GM23248 (cell line): ENCODE measurements at regions not wholly inside any gene's neighbourhood (a gene's known extent, or its start where the extent isn't known, plus 50 kb on each side); places are given as distances from the start of the nearest gene placed in this dataset.
"Not testable (repeated sequence)": the region's sequence is repeated elsewhere in the genome, so short reads cannot be mapped to it uniquely, and the experiment has no call there.

ENCODE experiments used
- DNase-seq: peaks from one replicate; pipeline ENCODE4 v3.0.0-alpha.2; 2015
- H2AFZ ChIP-seq: fragments of 200-600 bp; sonication (generic); 2 replicates; pipeline ENCODE4 v1.6.1; 2016; ENCODE audit warnings: antibody characterized with exemption
- H3F3A ChIP-seq: fragments of 200-600 bp; sonication (generic); 2 replicates; pipeline ENCODE4 v1.6.1; 2016; ENCODE audit warnings: mild to moderate bottlenecking, antibody characterized with exemption, mixed run types; ENCODE audit not compliant: insufficient read depth
- H3K27ac ChIP-seq: fragments of 200-600 bp; sonication (generic); 2 replicates; pipeline ENCODE4 v1.5.1; 2016; ENCODE audit warnings: mild to moderate bottlenecking
- H3K27me3 ChIP-seq: fragments of 200-600 bp; sonication (generic); replicated peaks from 2 replicates; pipeline ENCODE4 v1.6.1; 2016; ENCODE audit warnings: mild to moderate bottlenecking; ENCODE audit not compliant: insufficient read depth
- H3K36me3 ChIP-seq: fragments of 200-600 bp; sonication (generic); 2 replicates; pipeline ENCODE4 v1.6.1; 2016; ENCODE audit warnings: low read depth, mild to moderate bottlenecking
- H3K4me1 ChIP-seq: fragments of 200-600 bp; sonication (generic); 2 replicates; pipeline ENCODE4 v1.6.1; 2016; ENCODE audit warnings: mild to moderate bottlenecking; ENCODE audit not compliant: insufficient read depth
- H3K4me2 ChIP-seq: fragments of 200-600 bp; sonication (generic); one replicate; pipeline ENCODE4 v1.6.1; 2016; ENCODE audit warnings: mild to moderate bottlenecking; ENCODE audit not compliant: unreplicated experiment
- H3K4me3 ChIP-seq: fragments of 200-600 bp; sonication (generic); 2 replicates; pipeline ENCODE4 v1.5.1; 2016; ENCODE audit warnings: mild to moderate bottlenecking
- H3K79me2 ChIP-seq: fragments of 200-600 bp; sonication (generic); 2 replicates; pipeline ENCODE4 v1.6.1; 2016; ENCODE audit warnings: mild to moderate bottlenecking; ENCODE audit not compliant: insufficient read depth
- H3K9ac ChIP-seq: fragments of 200-600 bp; sonication (generic); 2 replicates; pipeline ENCODE4 v1.6.1; 2016; ENCODE audit warnings: mild to moderate bottlenecking
- H3K9me2 ChIP-seq: fragments of 200-600 bp; sonication (generic); 2 replicates; pipeline ENCODE4 v1.6.1; 2016; ENCODE audit warnings: mixed run types, mild to moderate bottlenecking, moderate library complexity; ENCODE audit not compliant: insufficient read depth
- H3K9me3 ChIP-seq: fragments of 200-600 bp; sonication (generic); one replicate; pipeline ENCODE4 v1.6.1; 2017; ENCODE audit warnings: low read depth
- H4K20me1 ChIP-seq: fragments of 200-600 bp; sonication (generic); 2 replicates; pipeline ENCODE4 v1.6.0; 2016; ENCODE audit not compliant: insufficient read depth
- EZH2 ChIP-seq: fragments of 200-600 bp; sonication (generic); IDR thresholded peaks from 2 replicates; pipeline ENCODE4 v1.6.1; 2018; ENCODE audit warnings: antibody characterized with exemption, mild to moderate bottlenecking; ENCODE audit not compliant: insufficient read depth, poor library complexity, severe bottlenecking
- EZH2phosphoT487 ChIP-seq: fragments of 200-600 bp; sonication (generic); IDR thresholded peaks from 2 replicates; pipeline ENCODE4 v1.6.1; 2018; ENCODE audit warnings: antibody characterized with exemption, moderate library complexity, mild to moderate bottlenecking, low read depth; ENCODE audit not compliant: insufficient read depth
- WGBS, 2 experiments: methylation state at CpG; one replicate each; pipeline ENCODE4 v1.1.6; 2015 to 2017; ENCODE audit warnings: low lambda C conversion rate in 2 of 2, low coverage in 1 of 2; ENCODE audit errors: missing lambda C conversion rate in 2 of 2; 5-methylcytosine and 5-hydroxymethylcytosine counted together
- in situ Hi-C: fragments of 300-500 bp; cut with MboI; formaldehyde crosslinking; loops from 2 replicates; pipeline ENCODE4 v1.15.0; 2020

GRCh38 chr16:29294400-29294933 is 112.0 kb downstream of the NPIPB11 start:
- in situ Hi-C loops, H3K9me3 ChIP-seq, H3K4me3 ChIP-seq, H3K9ac ChIP-seq, H4K20me1 ChIP-seq, H3K4me2 ChIP-seq, H3K27me3 ChIP-seq, H3F3A ChIP-seq, H3K27ac ChIP-seq, H2AFZ ChIP-seq, H3K36me3 ChIP-seq, H3K9me2 ChIP-seq, DNase-seq, H3K79me2 ChIP-seq, H3K4me1 ChIP-seq: not testable (repeated sequence)
- WGBS, 2 experiments = 93 to 95% methylated on average over 12 of the region's 12 CpGs

- H4K20me1 ChIP-seq, H3F3A ChIP-seq, H3K9me3 ChIP-seq, in situ Hi-C loops, H2AFZ ChIP-seq, H3K4me3 ChIP-seq, DNase-seq, H3K9me2 ChIP-seq, H3K4me2 ChIP-seq, H3K36me3 ChIP-seq, H3K27ac ChIP-seq, H3K79me2 ChIP-seq, H3K27me3 ChIP-seq, H3K9ac ChIP-seq, H3K4me1 ChIP-seq: not testable (repeated sequence)
- WGBS, 2 experiments = 91 to 98% methylated on average over 6 to 7 of the region's 9 CpGs
These were observed 113.0 kb downstream of the NPIPB11 start for GRCh38 chr16:29293545-29293944.

- H3K9me2 ChIP-seq, H3K4me1 ChIP-seq, H2AFZ ChIP-seq, H3K27ac ChIP-seq, H3K36me3 ChIP-seq, H3F3A ChIP-seq, H3K79me2 ChIP-seq, DNase-seq, H4K20me1 ChIP-seq, H3K9me3 ChIP-seq, in situ Hi-C loops, H3K4me2 ChIP-seq, H3K4me3 ChIP-seq, H3K9ac ChIP-seq, H3K27me3 ChIP-seq: not testable (repeated sequence)
- WGBS, 2 experiments = 88 to 92% methylated on average over 18 to 20 of the region's 24 CpGs
These were observed 113.5 kb downstream of the NPIPB11 start for GRCh38 chr16:29292952-29293471.

- H3K4me2 ChIP-seq, H2AFZ ChIP-seq, H3K79me2 ChIP-seq, H3K36me3 ChIP-seq, H3K27ac ChIP-seq, H3F3A ChIP-seq, H3K4me3 ChIP-seq, in situ Hi-C loops, H3K9me2 ChIP-seq, DNase-seq, H3K27me3 ChIP-seq, H4K20me1 ChIP-seq, H3K4me1 ChIP-seq, H3K9me3 ChIP-seq: not testable (repeated sequence)
- 62 to 64% methylated on average over 24 to 28 of the region's 30 CpGs for WGBS, 2 experiments
- peak overlapping the region; percentile 64 for H3K9ac ChIP-seq
These were observed 114.9 kb downstream of the NPIPB11 start for GRCh38 chr16:29291329-29292271.

- peak; percentile 92 for DNase-seq
- H3K4me1 ChIP-seq = peaks cover 8% of the 10 kb centered on the region; the same call in 1 of the 2 replicates
- no peaks in the 10 kb centered on the region for H3K79me2 ChIP-seq
- H2AFZ ChIP-seq = peak overlapping the region; percentile 63; the same call in 1 of the 2 replicates
- peak overlapping the region; percentile 59 for H3K4me2 ChIP-seq
- H3K4me3 ChIP-seq = peak overlapping the region; percentile 60
- WGBS, 2 experiments = 16 to 21% methylated on average over 21 of the region's 24 CpGs
- no peaks in the 10 kb centered on the region for H3K9me2 ChIP-seq
- no peaks in the 10 kb centered on the region for H3K9me3 ChIP-seq
- TF ChIP-seq EZH2 (no peak), EZH2phosphoT487 (no peak)
- in situ Hi-C loops = no loop called here
- no peaks in the 10 kb centered on the region for H4K20me1 ChIP-seq
- H3K27me3 ChIP-seq = no peaks in the 10 kb centered on the region
- H3K27ac ChIP-seq = no peak overlapping the region
- no peaks in the 10 kb centered on the region for H3F3A ChIP-seq
- peak overlapping the region; percentile 64 for H3K9ac ChIP-seq
- H3K36me3 ChIP-seq = no peaks in the 10 kb centered on the region
These were observed 115.8 kb downstream of the NPIPB11 start for GRCh38 chr16:29290631-29291247.

GRCh38 chr16:29289516-29290239 is 116.8 kb downstream of the NPIPB11 start:
- 97 to 99% methylated on average over 10 to 11 of the region's 13 CpGs for WGBS, 2 experiments
- H4K20me1 ChIP-seq, H3K4me2 ChIP-seq, H3K27me3 ChIP-seq, H3K36me3 ChIP-seq, H2AFZ ChIP-seq, H3K27ac ChIP-seq, DNase-seq, in situ Hi-C loops, H3K9me3 ChIP-seq, H3K9ac ChIP-seq, H3K79me2 ChIP-seq, H3K9me2 ChIP-seq, H3K4me1 ChIP-seq, H3K4me3 ChIP-seq, H3F3A ChIP-seq: not testable (repeated sequence)
